ENCODE measurements at regions not wholly inside any gene's neighbourhood (a gene's known extent, or its start where the extent isn't known, plus 50 kb on each side); places are given as distances from the start of the nearest gene placed in this dataset.
"Not testable (repeated sequence)": the region's sequence is repeated elsewhere in the genome, so short reads cannot be mapped to it uniquely, and the experiment has no call there.

- DNase-seq: no peak
Measured at GRCh38 chr19:31448221-31448657, 99.0 kb upstream of the TSHZ3 start.

DNA sequence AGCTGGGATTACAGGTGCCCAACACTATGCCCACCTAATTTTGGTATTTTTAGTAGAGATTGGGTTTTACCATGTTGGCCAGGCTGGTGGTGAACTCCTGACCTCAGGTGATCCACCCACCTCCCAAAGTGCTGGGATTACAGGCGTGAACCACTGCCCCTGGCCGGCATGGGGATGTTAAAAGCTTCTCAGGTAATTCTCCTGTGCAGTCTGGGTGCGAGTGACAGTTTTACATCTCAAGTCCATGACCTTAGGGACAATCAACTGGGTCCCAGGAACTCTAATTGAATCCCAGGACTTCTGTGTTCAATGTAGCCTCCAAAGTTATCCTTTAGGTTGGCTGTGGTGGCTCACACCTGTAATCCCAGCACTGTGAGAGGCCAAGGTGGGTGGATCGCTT, 100.1 kb upstream of the TSHZ3 start:
- no peak for DNase-seq

DNA sequence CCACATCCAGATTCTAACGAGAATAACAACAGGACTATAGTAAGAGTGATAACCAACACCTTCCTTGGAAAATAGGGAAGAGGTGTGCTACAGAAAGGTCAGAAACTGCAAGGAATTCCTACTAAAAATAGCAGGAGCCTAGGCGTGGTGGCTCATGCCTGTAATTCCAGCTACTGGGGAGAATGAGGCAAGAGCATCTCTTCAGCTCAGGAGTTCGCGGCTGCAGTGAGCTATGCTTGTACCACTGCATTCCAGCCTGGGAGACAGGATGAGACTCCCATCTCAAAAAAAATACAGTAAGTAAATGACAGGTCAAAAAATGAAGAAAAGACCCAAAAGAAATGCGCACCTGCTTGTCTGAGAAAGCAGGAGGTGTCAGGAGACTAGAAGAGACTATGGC, 101.5 kb upstream of the TSHZ3 start:
- DNase-seq: no peak

DNA sequence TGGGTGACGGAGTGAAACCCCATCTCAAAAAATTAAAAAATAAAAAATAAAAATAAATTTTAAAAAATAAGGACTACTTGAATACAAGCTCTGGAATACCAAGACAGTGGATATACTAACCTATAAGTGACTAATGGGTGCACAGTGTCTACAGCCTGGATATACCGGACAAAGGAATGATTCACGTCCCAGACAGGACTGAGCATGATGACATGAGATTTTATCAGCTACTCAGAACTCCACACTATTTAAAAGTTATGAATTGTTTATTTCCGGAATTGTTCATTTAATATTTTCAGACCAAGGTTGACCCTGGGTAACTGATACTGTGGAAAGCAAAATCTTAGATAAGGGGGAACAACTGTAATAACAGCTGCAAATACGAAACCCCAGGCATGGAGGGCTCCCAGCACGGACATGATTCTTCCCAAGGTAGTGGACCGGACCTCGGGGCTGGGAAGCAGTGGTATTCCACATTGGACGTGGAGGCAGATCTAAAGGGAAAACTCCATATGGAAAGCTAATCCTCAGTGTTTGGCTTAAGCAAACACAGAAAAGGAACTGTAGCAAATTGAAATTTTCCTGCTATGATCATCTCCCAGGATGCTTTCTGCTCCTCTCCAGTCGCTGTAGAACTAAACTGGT, 102.6 kb upstream of the TSHZ3 start:
- no peak for DNase-seq

DNA sequence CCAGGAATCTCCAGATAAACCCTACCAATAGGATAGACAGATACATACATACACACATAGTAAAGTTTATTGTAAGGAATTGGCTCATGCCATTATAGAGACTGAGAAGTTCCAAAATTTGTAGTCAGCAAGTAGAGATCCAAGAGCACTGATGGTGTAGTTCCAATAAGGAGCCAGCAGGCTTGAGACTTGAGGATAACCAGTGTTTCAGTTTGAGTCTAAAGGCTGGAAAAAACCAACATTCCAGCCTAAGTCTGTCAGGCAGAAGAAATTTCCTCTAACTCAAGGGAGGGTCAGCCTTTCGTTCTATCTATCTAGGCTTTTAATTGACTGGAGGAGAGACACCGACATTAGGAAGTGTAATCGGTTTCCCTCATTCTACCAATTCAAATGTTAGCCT, 110.2 kb upstream of the TSHZ3 start:
- no peak for DNase-seq

GRCh38 chr19:31461814-31462539, 112.7 kb upstream of the TSHZ3 start:
- DNase-seq: no peak

GRCh38 chr19:31470229-31470939, 121.1 kb upstream of the TSHZ3 start:
- no peak for DNase-seq

- DNase-seq: no peak
Measured at GRCh38 chr19:31470952-31471351, 121.7 kb upstream of the TSHZ3 start.

- DNase-seq: no peak
Measured at GRCh38 chr19:31478241-31478640, 129.0 kb upstream of the TSHZ3 start.

DNA sequence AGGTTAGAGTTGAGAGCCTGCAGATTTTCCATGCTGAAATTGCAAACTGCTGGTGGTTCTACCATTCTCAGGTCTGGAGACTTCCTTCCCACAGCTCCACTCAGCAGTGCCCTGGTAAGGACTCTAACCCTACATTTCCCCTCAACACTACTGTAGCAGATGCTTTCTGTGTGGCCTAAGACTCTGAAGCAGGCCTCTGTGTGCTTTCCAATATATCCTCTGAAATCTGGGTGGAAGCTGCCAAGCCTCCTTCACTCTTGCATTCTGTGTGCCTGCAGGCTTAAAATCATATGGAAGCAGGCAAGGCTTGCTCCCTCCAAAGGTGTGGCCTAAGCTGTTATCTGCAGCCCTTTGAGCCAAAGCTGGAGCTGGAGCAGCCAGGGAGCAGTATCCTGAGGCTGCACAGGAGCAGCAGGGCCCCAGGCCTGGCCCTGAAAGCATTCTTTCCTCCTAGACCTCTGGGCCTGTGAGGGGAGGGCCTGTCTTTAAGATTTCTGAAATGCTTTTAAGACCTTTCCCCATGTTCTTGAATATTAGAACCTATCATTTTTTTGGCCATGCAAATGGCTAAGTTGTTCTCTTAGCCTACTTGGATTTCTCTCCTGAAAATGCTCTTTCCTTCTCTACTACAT, 134.1 kb upstream of the TSHZ3 start:
- DNase-seq: no peak

GRCh38 chr19:31484858-31485410, 135.7 kb upstream of the TSHZ3 start:
- DNase-seq: not testable (repeated sequence)

GRCh38 chr19:31485472-31485871, 136.2 kb upstream of the TSHZ3 start:
- no peak for DNase-seq

GRCh38 chr19:31491242-31491641, 142.0 kb upstream of the TSHZ3 start:
- DNase-seq: no peak

- DNase-seq: no peak
Measured at GRCh38 chr19:31492050-31492449, 142.8 kb upstream of the TSHZ3 start.

DNA sequence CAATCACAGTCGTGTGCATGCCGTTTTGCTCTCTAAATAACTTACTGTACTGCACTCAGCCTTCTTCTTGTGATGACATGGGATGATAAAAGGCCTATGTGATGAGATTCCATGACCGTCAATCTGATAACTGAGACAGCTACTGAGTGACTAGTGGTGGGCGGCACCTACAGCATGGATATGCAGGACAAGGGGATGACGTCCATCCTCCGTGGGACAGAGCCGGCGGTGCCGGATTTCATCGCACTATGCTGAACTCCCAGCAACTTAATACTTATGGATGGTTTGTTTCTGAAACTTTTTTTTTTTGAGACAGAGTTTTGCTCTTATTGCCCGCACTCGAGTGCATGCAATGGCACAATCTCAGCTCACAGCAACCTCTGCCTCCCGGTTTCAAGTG, 146.8 kb upstream of the TSHZ3 start:
- DNase-seq: no peak

DNA sequence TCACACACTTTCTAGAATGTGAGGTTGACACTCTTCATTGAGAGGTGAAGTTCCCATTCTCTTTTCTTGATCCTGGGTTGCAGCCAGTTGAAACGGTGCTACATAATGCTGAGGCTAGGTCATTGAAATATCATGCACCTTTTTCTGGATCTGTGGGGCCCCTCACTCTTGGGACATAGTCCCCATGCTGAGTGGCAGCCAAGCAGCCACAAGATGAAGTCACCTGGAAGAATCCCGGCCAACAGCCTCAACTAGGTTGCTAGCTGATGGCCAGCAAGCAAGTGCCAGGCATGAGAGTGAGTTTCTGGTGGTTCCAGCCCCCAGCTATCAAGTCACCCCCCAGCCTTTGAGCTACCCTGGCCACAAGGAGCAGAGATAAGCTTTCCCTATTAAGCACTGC, 148.5 kb upstream of the TSHZ3 start:
- DNase-seq: no peak

- DNase-seq: no peak
Measured at GRCh38 chr19:31498781-31499180, 149.5 kb upstream of the TSHZ3 start.

DNA sequence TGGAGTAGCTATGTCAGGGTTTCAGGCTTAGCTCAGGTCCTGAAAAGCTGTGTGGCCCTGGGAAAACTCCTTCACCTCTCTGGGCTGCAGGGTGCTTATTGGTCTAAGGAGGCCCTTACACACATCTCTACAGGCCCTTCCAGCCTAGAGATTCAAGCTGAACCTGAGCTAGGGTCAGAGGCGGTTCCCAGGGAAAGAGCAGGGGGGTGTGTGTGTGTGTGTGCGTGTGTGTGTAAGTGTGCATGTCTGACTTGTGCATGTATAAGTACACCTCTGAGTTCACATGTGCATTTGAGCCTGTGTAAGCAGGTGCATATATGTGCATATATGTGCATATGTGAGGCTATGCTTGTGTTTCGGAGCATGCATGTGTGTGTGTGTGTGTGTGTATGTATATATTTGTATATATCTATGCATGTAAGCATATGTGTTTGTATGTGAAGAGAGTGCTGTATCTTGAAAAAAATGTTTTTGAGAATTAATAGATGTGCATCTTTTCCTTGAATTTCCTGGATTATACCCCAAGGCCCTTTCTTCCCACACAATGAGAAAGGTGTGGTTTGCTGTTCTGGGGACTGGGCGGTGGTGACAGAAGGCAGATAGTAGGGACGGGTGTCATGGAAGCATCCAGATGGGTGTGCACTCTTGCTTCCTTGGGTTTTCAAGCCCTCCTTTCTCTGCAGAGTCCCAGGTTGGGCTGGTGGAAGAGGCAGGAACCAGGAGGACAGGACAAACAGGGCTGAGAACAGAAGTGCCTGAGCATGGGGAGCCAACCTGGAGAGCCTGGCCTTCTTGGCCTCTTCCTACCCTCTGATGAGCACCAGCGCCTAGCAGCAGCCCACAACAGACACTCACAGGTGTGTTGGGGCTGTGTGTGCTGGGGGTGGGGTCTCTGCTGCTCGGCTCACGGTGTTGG, 150.3 kb upstream of the TSHZ3 start:
- no peak for DNase-seq

- no peak for DNase-seq
Measured at GRCh38 chr19:31500197-31500830, 151.1 kb upstream of the TSHZ3 start.

- DNase-seq: no peak
Measured at GRCh38 chr19:31500946-31501345, 151.7 kb upstream of the TSHZ3 start.

DNA sequence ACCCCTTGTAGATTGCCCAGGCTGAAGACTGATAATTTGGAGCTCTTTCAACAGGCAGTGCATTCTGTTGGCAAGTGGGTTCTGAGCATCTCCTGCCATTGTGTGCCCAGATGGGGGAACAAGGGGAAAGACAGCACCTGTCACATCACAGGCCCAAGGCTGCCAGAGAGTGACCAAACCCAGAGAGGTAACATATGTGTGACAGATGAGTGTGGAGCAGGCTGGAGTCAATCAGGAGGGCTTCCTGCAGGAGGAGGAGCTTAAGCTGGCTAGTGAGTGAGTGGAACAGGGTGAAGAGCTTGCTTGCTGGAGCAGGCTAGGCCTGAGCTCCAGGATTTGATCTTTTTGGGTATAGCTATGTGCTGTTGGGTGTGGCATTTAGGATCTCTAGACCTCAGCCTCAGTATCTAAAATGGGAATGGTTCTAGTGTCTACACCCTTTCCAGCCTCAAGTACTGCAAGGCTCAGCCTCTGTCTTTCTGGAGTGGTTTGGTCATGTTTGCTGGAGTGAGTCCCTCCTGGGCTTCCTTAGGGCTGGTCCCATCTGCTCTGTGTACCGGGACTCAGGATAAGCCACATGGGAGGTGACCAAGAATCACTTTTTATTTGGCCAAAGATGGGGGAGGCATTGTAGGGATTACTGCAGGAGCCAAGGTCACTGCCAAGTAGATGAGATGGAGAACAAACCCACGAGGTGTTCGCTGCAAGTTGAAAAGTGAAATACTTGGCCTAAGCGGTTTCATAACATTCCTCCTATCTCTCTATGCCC, 152.4 kb upstream of the TSHZ3 start:
- DNase-seq: no peak

Data from activated effector memory CD4-positive, alpha-beta T cell treated with Interleukin-2 at 50 U/mL for 16 hours (primary cell).